Liver (tissue), 7 donors: ENCODE measurements at regions not wholly inside any gene's neighbourhood (a gene's known extent, or its start where the extent isn't known, plus 50 kb on each side); places are given as distances from the start of the nearest gene placed in this dataset.

ENCODE experiments used
- DNase-seq: peaks from one replicate; pipeline ENCODE4 v3.0.0-alpha.2; 2017; ENCODE audit warnings: low spot score
- H3K27ac ChIP-seq, 2 donors: one replicate each; pipeline ENCODE4 v1.7.0; 2013; ENCODE audit warnings: inconsistent platforms in 2 of 2, low read length in 2 of 2, control low read depth in 1 of 2, low read depth in 1 of 2, mild to moderate bottlenecking in 1 of 2
- H3K27me3 ChIP-seq, 4 donors: one replicate each; pipeline versions ENCODE4 v1.6.1 to v1.7.0; 2013; ENCODE audit warnings: low read length in 3 of 4, inconsistent platforms in 1 of 4, mild to moderate bottlenecking in 1 of 4, moderate library complexity in 1 of 4; ENCODE audit not compliant: control insufficient read depth in 4 of 4, insufficient read depth in 4 of 4
- H3K36me3 ChIP-seq, 4 donors: one replicate each; pipeline versions ENCODE4 v1.6.1 to v1.7.0; 2013; ENCODE audit warnings: low read length in 3 of 4, mild to moderate bottlenecking in 3 of 4, low read depth in 1 of 4, moderate library complexity in 1 of 4; ENCODE audit not compliant: control insufficient read depth in 4 of 4, insufficient read depth in 3 of 4
- H3K4me1 ChIP-seq, 4 donors: one replicate each; pipeline versions ENCODE4 v1.6.1 to v1.7.0; 2013; ENCODE audit warnings: low read length in 3 of 4, mild to moderate bottlenecking in 3 of 4, moderate library complexity in 1 of 4; ENCODE audit not compliant: control insufficient read depth in 4 of 4, insufficient read depth in 4 of 4
- H3K4me3 ChIP-seq, 3 donors: one replicate each; pipeline versions ENCODE4 v1.6.1 to v1.7.0; 2013; ENCODE audit warnings: low read length in 3 of 3, control low read depth in 1 of 3, low read depth in 1 of 3, mild to moderate bottlenecking in 1 of 3
- H3K9ac ChIP-seq, 2 donors: one replicate each; pipeline ENCODE4 v1.7.0; 2013; ENCODE audit warnings: low read length in 2 of 2, mild to moderate bottlenecking in 2 of 2, moderate library complexity in 2 of 2, control low read depth in 1 of 2, low read depth in 1 of 2
- H3K9me3 ChIP-seq, 4 donors: one replicate each; pipeline versions ENCODE4 v1.6.1 to v1.7.0; 2013; ENCODE audit warnings: low read length in 3 of 4; ENCODE audit not compliant: control insufficient read depth in 4 of 4
- ATF3 ChIP-seq: IDR thresholded peaks from 2 replicates; pipeline ENCODE4 v1.6.1; 2016; ENCODE audit warnings: antibody characterized with exemption
- FOXA1 ChIP-seq: IDR thresholded peaks from 2 replicates; pipeline ENCODE4 v1.6.1; 2016; ENCODE audit warnings: antibody characterized with exemption
- GABPA ChIP-seq, 2 donors: IDR thresholded peaks in 1 of 2; conservative IDR thresholded peaks in 1 of 2; 2 replicates each; pipeline ENCODE4 v1.6.1; 2016; ENCODE audit warnings: antibody characterized with exemption in 2 of 2, mild to moderate bottlenecking in 1 of 2, moderate library complexity in 1 of 2
- HNF4G ChIP-seq: IDR thresholded peaks from 2 replicates; pipeline ENCODE4 v1.6.1; 2016; ENCODE audit warnings: antibody characterized with exemption
- NR2F2 ChIP-seq: IDR thresholded peaks from 2 replicates; pipeline ENCODE4 v1.6.1; 2016; ENCODE audit warnings: antibody characterized with exemption
- RAD21 ChIP-seq, 2 donors: IDR thresholded peaks; 2 replicates each; pipeline ENCODE4 v1.6.1; 2016; ENCODE audit warnings: antibody characterized with exemption in 2 of 2, mild to moderate bottlenecking in 2 of 2
- REST ChIP-seq: IDR thresholded peaks from 2 replicates; pipeline ENCODE4 v1.6.1; 2016; ENCODE audit warnings: antibody characterized with exemption, mild to moderate bottlenecking
- RXRA ChIP-seq, 2 donors: IDR thresholded peaks; 2 replicates each; pipeline ENCODE4 v1.6.1; 2017 to 2018; ENCODE audit warnings: antibody characterized with exemption in 2 of 2, mild to moderate bottlenecking in 1 of 2
- ZBTB33 ChIP-seq: IDR thresholded peaks from 2 replicates; pipeline ENCODE4 v1.6.1; 2016; ENCODE audit warnings: antibody characterized with exemption
- WGBS: extraction: QIAGEN DNeasy Blood & Tissue Kit; methylation state at CpG from one replicate; pipeline ENCODE4 v1.1.7; 2013; 5-methylcytosine and 5-hydroxymethylcytosine counted together
- donor health status: healthy.
- donor health status: healthy.
- donor health status: healthy.
- donor health status: healthy.

GRCh38 chr15:36007699-36008098, 461.7 kb upstream of the DPH6 start (continued):
- TF ChIP-seq REST (no peak), ATF3 (no peak), GABPA (IDR thresholded peaks at IDR 0.05 in 1 of 2, conservative IDR thresholded peaks at IDR 0.05 in 1 of 2) (no peak)

GRCh38 chr15:36008719-36009118, 462.8 kb upstream of the DPH6 start:
- no peaks in the 10 kb centered on the region for H3K4me1 ChIP-seq
- H3K27ac ChIP-seq, result no peak overlapping the region
- DNase-seq, result no peak
- no peaks in the 10 kb centered on the region for H3K27me3 ChIP-seq
- H3K9ac ChIP-seq, result no peak overlapping the region
- TF ChIP-seq RAD21 (IDR thresholded peaks at IDR 0.05) (no peak), FOXA1 (no peak)
- H3K36me3 ChIP-seq, result no peaks in the 10 kb centered on the region
- H3K9me3 ChIP-seq, result peaks cover 0 to 5% (median 0%) of the 10 kb centered on the region in 4 donors
- H3K4me3 ChIP-seq, result no peak overlapping the region

- WGBS, result 79% methylated on average over 9 of the region's 9 CpGs
- no peak for TF ChIP-seq NR2F2
- no peak for TF ChIP-seq RXRA (IDR thresholded peaks at IDR 0.05)
- no peak for TF ChIP-seq ATF3
- TF ChIP-seq ZBTB33, result no peak
- TF ChIP-seq GABPA (IDR thresholded peaks at IDR 0.05 in 1 of 2, conservative IDR thresholded peaks at IDR 0.05 in 1 of 2), result no peak
- no peak for TF ChIP-seq HNF4G
- DNase-seq, result no peak
These were observed 478.2 kb upstream of the DPH6 start for GRCh38 chr15:36024031-36024688.

More at GRCh38 chr15:36024031-36024688, 478.2 kb upstream of the DPH6 start:
- Histone ChIP-seq H3K4me3 (no peak overlapping the region), H3K9me3 (no peaks in the 10 kb centered on the region), H3K9ac (no peak overlapping the region), H3K27me3 (no peaks in the 10 kb centered on the region), H3K36me3 (no peaks in the 10 kb centered on the region), H3K4me1 (no peaks in the 10 kb centered on the region), H3K27ac (no peak overlapping the region)
